ENCODE measurements at regions not wholly inside any gene's neighbourhood (a gene's known extent, or its start where the extent isn't known, plus 50 kb on each side); places are given as distances from the start of the nearest gene placed in this dataset.

DNA sequence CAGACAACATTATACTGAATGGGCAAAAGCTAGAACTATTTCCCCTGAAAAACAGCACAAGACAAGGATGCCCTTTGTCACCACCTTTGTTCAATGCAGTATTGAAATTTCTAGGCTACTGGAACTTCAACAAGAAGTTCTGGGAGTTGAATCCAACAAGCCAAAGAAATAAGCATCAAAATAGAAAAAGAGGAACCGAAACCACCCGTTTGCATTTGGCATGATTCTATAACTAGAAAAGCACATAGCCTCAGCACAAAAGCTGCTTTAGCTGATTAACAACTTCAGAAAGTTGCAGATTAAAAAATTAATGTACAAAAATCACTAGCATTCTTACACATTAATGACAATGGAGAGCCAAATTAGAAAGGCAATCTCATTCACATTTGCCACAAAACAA is 79.6 kb upstream of the KDM5D start:
- no peak overlapping the region for H3K27ac Mint-ChIP-seq
- H3K27me3 Mint-ChIP-seq (ENCODE audit: low read depth), result no peaks in the 10 kb centered on the region
- H3K36me3 Mint-ChIP-seq (ENCODE audit: insufficient read depth in 2 of 2), result no peaks in the 10 kb centered on the region
- H3K9me3 Mint-ChIP-seq, result no peaks in the 10 kb centered on the region
- no peak overlapping the region for H3K4me3 Mint-ChIP-seq
- no peaks in the 10 kb centered on the region for H3K4me1 Mint-ChIP-seq (ENCODE audit: low read depth)
- no peak for ATAC-seq (replicated peaks in 1 of 2)
- no peak for DNase-seq

DNA sequence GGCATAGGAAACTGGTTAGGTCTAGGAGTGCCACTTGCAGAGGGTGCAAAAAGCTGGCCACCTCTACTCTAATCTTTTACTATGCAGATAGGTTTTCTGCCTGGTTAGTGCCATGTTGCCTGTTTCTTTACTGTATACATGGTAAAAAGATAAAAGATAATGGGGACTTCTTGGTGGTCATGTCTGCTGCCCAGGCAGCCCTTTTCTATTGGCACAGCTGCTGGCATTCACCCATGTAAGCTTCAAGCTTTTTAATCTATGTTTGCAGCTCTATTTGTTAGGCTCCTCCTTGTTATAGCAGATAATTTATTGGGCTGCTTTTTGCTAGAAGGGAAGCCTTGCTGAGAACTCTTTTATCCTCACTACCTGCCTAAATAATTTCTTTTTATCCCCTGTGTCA is 74.0 kb upstream of the KDM5D start:
- H3K36me3 Mint-ChIP-seq (ENCODE audit: insufficient read depth in 2 of 2), result no peaks in the 10 kb centered on the region
- ATAC-seq (replicated peaks in 1 of 2), result no peak
- no peak overlapping the region for H3K27ac Mint-ChIP-seq
- no peaks in the 10 kb centered on the region for H3K27me3 Mint-ChIP-seq (ENCODE audit: low read depth)
- no peaks in the 10 kb centered on the region for H3K4me1 Mint-ChIP-seq (ENCODE audit: low read depth)
- H3K4me3 Mint-ChIP-seq, result no peak overlapping the region
- H3K9me3 Mint-ChIP-seq, result no peaks in the 10 kb centered on the region
- DNase-seq, result no peak

DNA sequence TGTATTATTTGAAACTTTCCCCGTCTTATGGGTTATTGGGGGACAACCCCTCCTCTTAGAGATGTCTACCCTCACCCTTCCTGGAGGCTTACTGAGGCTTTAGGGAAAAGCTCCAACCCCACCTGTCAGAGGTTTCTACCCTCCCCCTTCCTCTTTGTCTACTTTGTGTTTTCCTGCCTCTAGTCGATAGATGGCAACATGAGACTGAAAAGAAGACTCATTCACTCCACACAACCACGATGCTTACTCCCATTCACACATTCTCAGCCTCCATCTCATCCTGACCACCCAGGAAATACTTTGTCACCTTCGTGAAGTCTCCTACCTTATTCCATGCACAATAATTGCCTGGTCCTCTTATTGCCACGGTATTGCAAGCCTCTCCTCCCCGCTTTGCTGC is 72.4 kb upstream of the KDM5D start:
- H3K36me3 Mint-ChIP-seq (ENCODE audit: insufficient read depth in 2 of 2), result no peaks in the 10 kb centered on the region
- no peaks in the 10 kb centered on the region for H3K4me1 Mint-ChIP-seq (ENCODE audit: low read depth)
- ATAC-seq (replicated peaks in 1 of 2), result no peak
- no peaks in the 10 kb centered on the region for H3K27me3 Mint-ChIP-seq (ENCODE audit: low read depth)
- H3K9me3 Mint-ChIP-seq, result no peaks in the 10 kb centered on the region
- peak overlapping the region in 1 of 2 donors; percentile 21 for H3K4me3 Mint-ChIP-seq
- no peak for DNase-seq
- H3K27ac Mint-ChIP-seq, result no peak overlapping the region

DNA sequence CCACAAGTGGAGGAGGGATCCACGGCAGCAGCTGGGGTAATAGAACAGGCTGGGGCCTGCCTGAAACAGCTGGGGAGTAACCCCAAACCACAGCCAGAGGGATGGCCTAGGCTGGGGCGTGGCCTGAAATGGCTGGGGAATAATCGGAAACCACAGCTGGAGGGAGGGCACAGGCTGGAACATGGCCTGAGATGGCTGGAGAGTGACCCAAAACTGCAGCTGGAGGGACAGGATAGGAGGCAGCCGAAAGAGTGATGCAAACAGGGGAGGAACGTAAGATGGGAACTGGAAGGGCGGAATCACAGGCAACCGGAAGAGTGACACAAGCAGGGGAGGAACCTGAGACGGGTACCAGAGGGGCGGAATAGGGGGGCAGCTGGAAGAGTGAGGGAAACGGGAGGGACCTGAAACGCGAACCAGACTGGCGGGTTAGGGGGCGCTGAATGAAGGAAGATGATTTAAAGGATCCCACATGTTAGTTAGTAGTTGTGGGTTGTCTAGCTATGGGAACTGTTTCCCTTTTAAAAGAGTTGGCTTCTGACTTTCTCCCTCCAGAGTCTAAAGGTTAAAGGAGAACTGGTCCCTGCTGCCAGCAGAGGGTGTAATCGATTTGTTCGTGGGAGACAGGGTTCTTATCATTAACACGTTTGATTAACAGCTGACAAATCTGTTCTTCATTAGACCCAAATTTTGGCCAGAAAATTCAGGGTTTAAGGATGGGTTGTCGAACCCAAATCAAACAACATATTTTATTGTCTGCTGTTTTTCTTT is 71.7 kb upstream of the KDM5D start:
- H3K4me3 Mint-ChIP-seq, result peak overlapping the region in 1 of 2 donors; percentile 39
- no peak overlapping the region for H3K27ac Mint-ChIP-seq
- H3K27me3 Mint-ChIP-seq (ENCODE audit: low read depth), result no peaks in the 10 kb centered on the region
- DNase-seq, result no peak
- H3K4me1 Mint-ChIP-seq (ENCODE audit: low read depth), result no peaks in the 10 kb centered on the region
- H3K36me3 Mint-ChIP-seq (ENCODE audit: insufficient read depth in 2 of 2), result no peaks in the 10 kb centered on the region
- ATAC-seq (replicated peaks in 1 of 2), result no peak
- no peaks in the 10 kb centered on the region for H3K9me3 Mint-ChIP-seq

Measured in activated T-cell treated with anti-CD3 and anti-CD28 coated beads, Interleukin-2, amount 50 U/mL, for 72 hours (primary cell).